Progenitor cell of endocrine pancreas (in vitro differentiated cells): ENCODE measurements at regions not wholly inside any gene's neighbourhood (a gene's known extent, or its start where the extent isn't known, plus 50 kb on each side); places are given as distances from the start of the nearest gene placed in this dataset.

Experiments
- DNase-seq: peaks from one replicate; pipeline ENCODE4 v3.0.0; 2021; ENCODE audit warnings: low spot score; ENCODE audit not compliant: unreplicated experiment
- H3K27ac Mint-ChIP-seq: 2 replicates; pipeline ENCODE4 v1.8.0; 2021; ENCODE audit warnings: mild to moderate bottlenecking, moderate library complexity, mixed read lengths
- H3K27me3 Mint-ChIP-seq: 2 replicates; pipeline ENCODE4 v1.8.0; 2021; ENCODE audit warnings: mixed read lengths
- H3K36me3 Mint-ChIP-seq: 2 replicates; pipeline ENCODE4 v1.8.0; 2022; ENCODE audit warnings: mixed read lengths; ENCODE audit not compliant: insufficient read depth
- H3K4me1 Mint-ChIP-seq: 2 replicates; pipeline ENCODE4 v1.8.0; 2021; ENCODE audit warnings: low read depth, mixed read lengths
- H3K4me3 Mint-ChIP-seq: 2 replicates; pipeline ENCODE4 v1.8.0; 2021; ENCODE audit warnings: low read depth, mild to moderate bottlenecking, moderate library complexity, mixed read lengths
- H3K9me3 Mint-ChIP-seq: 2 replicates; pipeline ENCODE4 v1.8.0; 2021; ENCODE audit warnings: low read depth, mixed read lengths
- CTCF ChIP-seq: fragments of 200-600 bp; sonication (generic); IDR thresholded peaks from one replicate; pipeline ENCODE4 v1.5.0; 2021; ENCODE audit warnings: antibody characterized with exemption, mild to moderate bottlenecking; ENCODE audit not compliant: unreplicated experiment

DNA sequence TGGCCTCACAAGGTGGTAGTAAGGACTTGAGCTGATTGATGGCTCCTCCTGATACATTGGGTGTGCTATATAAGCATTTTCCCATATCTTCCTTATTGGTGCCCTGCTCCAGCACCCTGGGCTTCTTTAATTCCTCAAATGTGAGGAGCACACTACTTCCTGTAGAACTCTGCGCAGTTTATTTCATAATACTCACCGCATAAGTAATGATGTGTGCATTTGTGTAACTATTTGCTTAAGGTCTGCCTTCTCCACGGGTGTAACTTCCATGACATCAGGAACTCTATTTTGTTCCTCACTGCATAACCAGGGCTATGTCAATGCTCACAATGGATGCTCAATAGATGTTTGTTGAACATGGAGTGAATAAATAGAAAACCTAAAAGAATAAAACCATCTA, 392.2 kb downstream of the SEC23A start:
- Mint-ChIP-seq H3K27me3 (no peaks in the 10 kb centered on the region), H3K27ac (no peak overlapping the region), H3K36me3 (no peaks in the 10 kb centered on the region), H3K9me3 (peaks cover 8% of the 10 kb centered on the region), H3K4me3 (no peak overlapping the region), H3K4me1 (no peaks in the 10 kb centered on the region)
- DNase-seq, result no peak
- no peak for TF ChIP-seq CTCF

- Mint-ChIP-seq H3K36me3 (no peaks in the 10 kb centered on the region), H3K9me3 (peaks cover 8% of the 10 kb centered on the region), H3K27me3 (no peaks in the 10 kb centered on the region), H3K4me1 (no peaks in the 10 kb centered on the region), H3K27ac (no peak overlapping the region), H3K4me3 (no peak overlapping the region)
- TF ChIP-seq CTCF, result no peak
- no peak for DNase-seq
Observed at GRCh38 chr14:38710196-38710595, 392.8 kb downstream of the SEC23A start.

- Mint-ChIP-seq H3K9me3 (peaks cover 6% of the 10 kb centered on the region), H3K27ac (no peak overlapping the region)
- DNase-seq, result no peak
Observed at GRCh38 chr14:38705220-38705619, 397.8 kb downstream of the SEC23A start.

GRCh38 chr14:38704220-38704619, 398.8 kb downstream of the SEC23A start:
- no peaks in the 10 kb centered on the region for H3K36me3 Mint-ChIP-seq
- no peak for TF ChIP-seq CTCF
- H3K27me3 Mint-ChIP-seq, result no peaks in the 10 kb centered on the region
- H3K27ac Mint-ChIP-seq, result no peak overlapping the region
- peaks cover 2% of the 10 kb centered on the region for H3K4me1 Mint-ChIP-seq
- no peak overlapping the region for H3K4me3 Mint-ChIP-seq
- H3K9me3 Mint-ChIP-seq, result peaks cover 15% of the 10 kb centered on the region
- DNase-seq, result no peak

More at GRCh38 chr14:38705220-38705619, 397.8 kb downstream of the SEC23A start:
- peaks cover 2% of the 10 kb centered on the region for H3K4me1 Mint-ChIP-seq
- no peak for TF ChIP-seq CTCF
- H3K36me3 Mint-ChIP-seq, result no peaks in the 10 kb centered on the region
- no peak overlapping the region for H3K4me3 Mint-ChIP-seq
- no peaks in the 10 kb centered on the region for H3K27me3 Mint-ChIP-seq

DNA sequence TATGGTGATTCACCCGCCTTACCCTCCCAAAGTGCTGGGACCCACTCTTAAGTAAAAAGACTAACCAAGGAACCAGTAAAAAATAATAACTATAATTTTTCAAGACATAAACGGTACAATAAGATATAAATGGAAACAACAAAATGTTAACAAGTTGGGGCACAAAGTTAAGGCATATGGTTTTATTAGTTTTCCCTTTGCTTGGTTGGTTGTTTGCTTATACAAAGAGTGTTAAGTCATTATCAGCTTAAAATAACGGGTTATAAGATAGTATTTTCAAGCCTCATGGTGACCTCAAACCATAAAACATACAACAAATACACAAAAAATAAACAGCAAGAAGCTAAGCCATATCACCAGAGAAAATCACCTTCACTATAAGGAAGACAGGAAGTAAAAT, 406.1 kb downstream of the SEC23A start:
- H3K27me3 Mint-ChIP-seq, result peaks cover 6% of the 10 kb centered on the region
- H3K36me3 Mint-ChIP-seq, result no peaks in the 10 kb centered on the region
- no peak overlapping the region for H3K4me3 Mint-ChIP-seq
- TF ChIP-seq CTCF, result no peak
- DNase-seq, result no peak
- no peaks in the 10 kb centered on the region for H3K4me1 Mint-ChIP-seq
- peaks cover 40% of the 10 kb centered on the region for H3K9me3 Mint-ChIP-seq
- no peak overlapping the region for H3K27ac Mint-ChIP-seq
